Heart left ventricle (tissue), 13 donors: ENCODE measurements at regions not wholly inside any gene's neighbourhood (a gene's known extent, or its start where the extent isn't known, plus 50 kb on each side); places are given as distances from the start of the nearest gene placed in this dataset.

Source experiments
- CTCF ChIP-seq, 12 donors: fragments of 200-600 bp; sonication (generic) in 4 of 12; IDR thresholded peaks; one replicate each; pipeline versions ENCODE4 v1.5.0 to v1.8.0; 2018 to 2022; ENCODE audit warnings: antibody characterized with exemption in 12 of 12, mild to moderate bottlenecking in 5 of 12
- POLR2A ChIP-seq, 2 donors: fragments of 450-650 bp; IDR thresholded peaks; one replicate each; pipeline ENCODE4 v1.6.1; 2017; ENCODE audit warnings: antibody characterized with exemption in 2 of 2, mild to moderate bottlenecking in 2 of 2, moderate library complexity in 2 of 2
- donor health status: ischemic (EF 13 %, LVEDD 7.1; RV severe dilation, severe dysfunction).
- donor health status: DM: no; HTN: yes; CAD: no.
- donor health status: DM: no; HTN: no; CAD: no.
- donor health status: ischemic (EF 25% LVEDD 6.9; RV normal size, moderate dysfunction).
- donor health status: ischemic (EF 25% LVEDD 5.7; RV mildly dilated, moderate dysfunction).
- donor health status: ischemic (EF 35%, LVEDD 5.7; RV mildly dilated, moderate dysfunction).
- donor health status: nonischemic (EF 11% LVEDD 7.7; RV severe dilation, severe dysfunction).
- donor health status: DM: yes; HTN: yes; CAD: no.
- donor health status: PGD.
- donor health status: ischemic (EF 29% LVEDD 5.4; RV normal size, mild dysfunction).
- donor health status: nonischemic (EF 23%, LVEDD 6.1; RV moderate dilation, normal function).

GRCh38 chr2:57894381-57894780 is 152.2 kb upstream of the VRK2 start:
- TF ChIP-seq CTCF (IDR thresholded peaks at IDR 0.05) (no peak), POLR2A (IDR thresholded peaks at IDR 0.05) (no peak)
